Fibroblast of skin of left biceps (primary cell): ENCODE measurements at regions not wholly inside any gene's neighbourhood (a gene's known extent, or its start where the extent isn't known, plus 50 kb on each side); places are given as distances from the start of the nearest gene placed in this dataset.
"Not testable (repeated sequence)": the region's sequence is repeated elsewhere in the genome, so short reads cannot be mapped to it uniquely, and the experiment has no call there.

Experiments used
- DNase-seq, 2 experiments: peaks; one replicate each; pipeline ENCODE4 v3.0.0-alpha.2; 2013; ENCODE audit warnings: low read depth in 2 of 2

DNA sequence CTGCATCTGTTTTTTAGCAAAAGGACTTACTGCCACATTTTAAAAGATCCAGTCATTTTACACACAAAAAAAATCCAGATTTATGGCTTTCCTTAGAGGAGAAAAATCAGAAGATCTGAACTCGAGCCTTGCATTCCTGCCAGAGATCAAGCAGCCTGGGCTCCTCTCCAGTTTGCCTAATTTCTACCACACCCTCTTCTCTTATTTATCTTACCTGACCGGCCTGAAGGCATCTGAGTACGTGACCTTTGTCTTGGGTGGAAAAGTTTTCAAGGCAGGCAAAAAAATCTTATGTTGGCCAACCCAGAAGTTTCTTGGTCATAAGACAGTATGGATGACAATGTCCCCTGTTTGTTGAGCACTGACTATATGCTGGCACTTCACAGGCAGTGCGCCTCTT lies 60.3 kb downstream of the CHRD start:
- DNase-seq = no peak

DNA sequence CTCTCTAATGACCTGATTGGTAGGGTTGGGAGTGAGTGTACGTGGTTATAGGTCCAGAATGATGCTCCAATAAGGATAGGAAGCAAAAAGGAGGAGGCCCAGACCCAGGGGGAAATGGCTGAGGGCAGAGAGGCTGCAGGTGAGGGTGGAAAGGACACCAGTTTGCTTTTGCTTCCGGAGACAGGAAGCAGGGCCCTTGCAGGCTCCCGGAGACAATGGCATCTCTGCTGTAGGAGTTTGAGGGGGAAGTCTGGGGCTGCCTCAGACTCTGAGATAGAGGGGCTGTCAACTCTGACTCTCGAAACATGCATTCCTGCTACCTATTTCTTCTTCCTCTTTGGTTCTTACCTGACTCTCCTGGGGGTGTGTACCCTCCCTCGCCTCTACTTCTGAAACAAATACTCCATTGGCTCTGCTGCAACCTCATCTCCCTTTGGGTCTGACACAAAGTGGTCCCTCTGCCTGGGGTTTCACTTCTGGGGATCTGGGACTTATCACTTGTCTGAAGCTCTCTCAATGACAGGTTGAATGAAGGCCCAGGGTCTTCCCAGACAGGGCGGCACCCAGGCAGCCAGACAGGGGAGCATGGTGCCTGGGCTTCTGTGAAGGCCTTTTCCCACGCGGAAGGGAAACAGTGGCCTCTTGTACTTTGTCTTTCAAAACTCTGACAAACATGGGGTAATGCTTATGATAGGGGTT lies 61.5 kb downstream of the CHRD start:
- no peak for DNase-seq

DNA sequence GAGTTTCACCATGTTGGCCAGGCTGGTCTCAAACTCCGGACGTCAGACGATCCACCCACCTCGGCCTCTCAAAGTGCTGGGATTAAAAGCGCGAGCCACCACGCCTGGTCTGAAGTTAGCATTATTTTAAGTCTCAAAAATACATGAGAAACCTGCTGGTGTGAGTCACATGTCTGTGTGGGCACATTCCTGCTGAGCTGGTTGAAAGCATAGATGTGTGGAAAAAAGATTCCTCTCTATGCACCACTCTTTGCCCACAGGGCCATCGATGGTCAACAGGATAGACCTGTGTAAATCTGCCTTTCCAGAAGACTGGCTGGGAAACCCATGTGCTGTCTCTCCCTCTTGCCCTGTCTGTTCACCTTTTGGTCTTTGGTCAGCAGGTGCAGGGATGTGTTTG lies 63.5 kb downstream of the CHRD start:
- DNase-seq = no peak

DNA sequence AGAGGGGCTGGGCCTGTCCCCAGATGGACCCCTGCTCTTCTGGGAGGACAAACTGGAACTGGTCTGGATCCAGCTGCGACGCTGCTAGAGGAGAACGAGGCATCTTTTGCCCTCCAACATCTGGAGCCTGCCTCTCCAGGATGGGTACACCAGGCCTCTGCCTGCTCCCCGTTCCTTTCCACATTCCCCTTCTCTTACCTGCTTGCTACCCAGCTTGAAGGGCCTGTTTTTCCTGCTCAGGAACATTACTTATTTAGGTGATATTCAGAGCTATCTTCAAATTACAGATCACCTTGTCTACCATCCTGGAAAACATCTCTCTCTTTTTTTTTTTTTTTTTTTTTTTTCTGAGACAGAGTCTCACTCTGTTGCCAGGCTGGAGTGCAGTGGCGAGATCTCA lies 64.0 kb downstream of the CHRD start:
- DNase-seq = no peak

DNA sequence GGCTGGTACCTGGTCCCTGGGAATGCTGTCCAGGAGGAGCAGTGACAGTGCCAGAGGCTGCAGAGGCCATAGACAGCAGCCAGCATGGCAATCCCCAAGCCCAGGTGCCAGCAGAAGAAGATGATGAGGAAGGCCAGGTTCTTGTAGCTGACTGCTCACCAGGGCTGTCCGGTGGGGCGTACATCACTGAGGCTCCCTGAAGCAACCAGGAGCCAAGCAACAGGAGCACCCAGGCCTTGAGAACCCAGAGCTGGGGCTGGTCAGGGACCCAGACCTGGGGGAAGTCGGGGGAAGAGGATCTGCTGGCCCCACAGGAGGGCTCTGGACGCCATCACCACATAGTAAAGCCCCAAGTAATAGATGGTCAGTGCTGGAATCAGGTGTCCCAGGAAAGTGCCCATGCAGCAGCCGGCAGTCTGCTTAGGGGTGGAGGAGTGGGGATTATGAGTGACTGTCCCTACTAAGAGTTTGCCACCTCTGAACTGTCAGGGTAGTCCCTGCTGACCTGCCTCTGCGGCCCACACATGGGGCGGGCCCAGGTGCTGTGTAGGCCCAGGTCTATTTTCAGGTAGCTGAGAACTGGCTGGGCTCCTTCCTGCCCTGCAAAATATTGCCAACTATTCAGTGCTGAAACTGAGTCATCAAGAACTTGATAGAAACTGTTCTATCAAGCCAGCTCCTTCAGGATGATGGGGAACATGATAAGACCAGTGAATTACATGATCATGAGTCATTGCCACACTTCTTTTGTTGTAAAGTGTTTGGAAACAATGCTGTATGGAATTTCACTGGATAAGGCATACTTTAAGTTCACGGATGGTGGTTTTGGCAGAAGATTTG lies 68.7 kb downstream of the CHRD start:
- DNase-seq = peak; percentile 74 to 82

DNA sequence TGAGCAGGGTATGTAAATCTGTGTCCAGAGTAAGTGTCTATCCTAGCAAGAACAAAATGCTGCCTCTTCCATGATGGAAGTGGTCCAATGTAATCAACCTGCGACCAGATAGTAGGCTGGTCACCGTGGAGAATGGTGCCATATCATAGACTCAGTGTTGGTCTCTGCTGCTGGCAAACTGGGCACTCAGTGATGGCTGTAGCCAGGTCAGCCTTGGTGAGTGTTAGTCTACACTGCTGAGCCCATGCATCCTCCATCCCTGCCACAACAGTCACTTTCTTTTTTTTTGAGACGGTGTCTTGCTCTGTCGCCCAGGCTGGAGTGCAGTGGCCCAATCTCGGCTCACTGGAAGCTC lies 69.3 kb downstream of the CHRD start:
- no peak for DNase-seq

DNA sequence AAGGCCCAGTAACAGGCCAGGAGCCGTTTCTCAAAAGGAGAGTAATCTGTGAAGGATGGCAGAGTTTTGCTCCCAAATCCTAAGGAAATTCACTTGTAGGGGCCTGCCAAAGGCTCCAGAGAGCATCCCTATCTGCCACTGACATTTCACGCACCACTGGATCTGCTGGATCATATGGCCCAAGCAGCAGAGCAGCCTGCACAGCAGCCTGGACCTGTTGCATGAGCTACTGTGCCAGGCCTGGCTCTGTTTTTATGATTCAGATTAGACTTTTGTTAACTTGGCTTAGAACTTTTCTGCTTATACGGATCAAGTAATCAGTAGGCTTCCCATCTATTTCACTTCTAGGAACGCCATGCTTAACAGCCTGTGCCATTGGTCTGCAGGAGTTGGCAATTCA lies 70.7 kb downstream of the CHRD start:
- no peak for DNase-seq

DNA sequence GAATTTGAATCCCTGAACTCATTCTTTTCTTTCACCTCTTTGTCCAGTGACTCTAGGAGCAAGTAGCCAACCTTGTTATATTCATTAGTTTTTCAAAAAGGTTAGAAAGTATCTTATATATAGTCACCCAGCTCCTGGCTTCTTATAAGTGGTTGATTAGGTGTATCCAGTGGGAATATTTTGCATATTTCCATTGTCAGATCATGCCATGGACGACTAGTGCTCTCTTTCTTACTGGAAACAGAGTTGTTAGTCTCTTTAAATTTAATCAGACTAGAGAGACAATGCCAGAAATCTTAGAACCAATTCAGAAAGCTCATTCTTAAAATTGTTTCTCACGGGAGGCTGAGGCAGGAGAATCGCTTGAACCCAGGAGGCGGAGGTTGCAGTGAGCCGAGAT lies 73.4 kb downstream of the CHRD start:
- DNase-seq = no peak

DNA sequence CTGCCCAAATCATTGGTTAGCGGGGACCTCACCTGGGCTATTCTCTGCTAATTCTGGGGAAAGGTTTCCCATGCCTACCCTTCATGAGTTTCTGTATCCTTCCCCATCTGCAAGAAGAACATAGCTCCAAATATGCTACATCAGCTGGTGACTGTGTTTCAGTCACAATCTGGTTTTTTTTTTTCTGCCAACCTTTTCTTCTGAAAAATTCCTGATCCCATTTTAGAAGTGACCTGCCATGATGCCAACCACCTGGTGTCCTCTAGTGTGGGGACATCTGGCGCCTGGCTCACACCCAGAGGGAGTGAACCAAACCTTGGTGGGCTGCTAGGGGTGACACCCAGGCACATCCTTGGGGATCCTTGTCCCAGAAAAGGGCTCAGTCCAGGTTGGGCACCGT lies 76.1 kb downstream of the CHRD start:
- no peak for DNase-seq

DNA sequence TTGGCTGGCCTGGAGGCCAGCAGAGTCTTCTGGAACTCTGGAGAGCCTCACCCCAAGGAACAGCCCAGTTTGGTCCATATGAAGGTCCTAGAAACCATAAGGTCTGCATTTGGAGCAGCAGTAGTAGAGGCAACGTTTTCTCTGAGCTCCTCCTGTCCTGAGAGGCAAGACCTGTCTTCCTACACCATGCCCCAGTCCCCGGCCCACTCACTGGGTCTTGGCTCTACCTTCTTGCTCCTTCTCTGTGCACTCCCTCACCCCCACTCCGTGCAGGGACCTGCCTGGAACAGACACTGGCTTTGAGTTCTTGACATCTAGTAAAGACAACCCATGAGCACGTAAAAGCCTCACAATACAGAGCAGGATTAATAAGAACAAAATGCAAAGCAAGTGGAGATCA lies 76.6 kb downstream of the CHRD start:
- DNase-seq = no peak

DNA sequence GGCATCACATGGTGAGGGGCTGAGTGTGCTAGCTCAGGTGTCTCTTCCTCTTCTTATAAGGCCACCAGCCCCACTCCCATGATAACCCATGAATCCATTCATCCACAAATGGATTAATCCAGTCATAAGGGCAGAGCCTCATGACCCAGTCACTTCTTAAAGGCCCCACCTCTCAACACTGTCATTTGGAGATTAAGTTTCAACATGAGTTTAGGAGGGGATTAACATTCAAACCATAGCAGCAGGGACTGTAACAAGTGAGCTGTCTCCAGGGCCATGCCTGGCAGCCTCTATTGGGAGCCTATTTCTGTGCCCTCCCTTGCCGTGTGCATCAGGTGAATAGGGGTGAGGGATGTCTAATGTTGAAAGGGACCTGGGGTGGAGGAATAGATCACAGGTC lies 77.5 kb downstream of the CHRD start:
- DNase-seq = no peak

DNA sequence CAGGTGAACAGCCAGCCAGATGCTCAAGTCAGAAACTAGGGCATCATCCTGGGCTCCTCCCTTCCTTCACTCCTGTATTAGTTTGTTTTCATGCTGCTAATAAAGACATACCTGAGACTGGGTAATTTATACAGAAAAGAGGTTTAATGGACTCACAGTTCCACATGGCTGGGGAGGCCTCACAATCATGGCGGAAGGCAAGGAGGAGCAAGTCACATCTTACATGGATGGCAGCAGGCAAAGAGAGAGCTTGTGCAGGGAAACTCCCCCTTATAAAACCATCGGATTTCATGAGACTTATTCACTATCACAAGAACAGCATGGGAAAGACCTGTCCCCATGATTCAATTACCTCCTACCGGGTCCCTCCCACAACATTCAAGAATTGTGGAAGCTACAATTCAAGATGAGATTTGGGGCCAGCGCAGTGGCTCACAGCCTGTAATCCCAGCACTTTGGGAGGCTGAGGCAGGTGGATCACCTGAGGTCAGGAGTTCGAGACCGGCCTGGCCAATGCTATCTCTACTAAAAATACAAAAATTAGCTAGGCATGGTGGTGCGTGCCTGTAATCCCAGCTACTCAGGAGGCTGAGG lies 78.0 kb downstream of the CHRD start:
- not testable (repeated sequence) for DNase-seq

DNA sequence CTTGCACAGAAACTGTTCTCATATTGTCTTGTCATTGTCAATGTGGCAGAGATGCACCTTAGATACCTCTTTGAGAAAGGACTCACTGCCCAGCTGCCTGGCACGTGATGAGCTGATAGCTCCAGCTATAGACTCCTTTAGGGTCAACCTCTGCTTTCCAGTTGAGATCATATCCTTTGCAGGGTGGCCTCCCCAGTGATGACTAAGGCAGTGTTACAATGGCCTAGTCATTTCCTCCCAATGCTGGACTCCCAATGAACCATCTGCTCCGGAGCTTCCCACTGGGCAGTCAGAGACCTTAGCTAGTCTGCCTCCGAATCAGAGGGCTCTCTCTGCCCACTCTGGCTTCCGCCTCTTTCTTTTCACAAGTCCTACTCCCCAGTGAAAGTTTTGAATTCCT lies 79.5 kb downstream of the CHRD start:
- DNase-seq = no peak

DNA sequence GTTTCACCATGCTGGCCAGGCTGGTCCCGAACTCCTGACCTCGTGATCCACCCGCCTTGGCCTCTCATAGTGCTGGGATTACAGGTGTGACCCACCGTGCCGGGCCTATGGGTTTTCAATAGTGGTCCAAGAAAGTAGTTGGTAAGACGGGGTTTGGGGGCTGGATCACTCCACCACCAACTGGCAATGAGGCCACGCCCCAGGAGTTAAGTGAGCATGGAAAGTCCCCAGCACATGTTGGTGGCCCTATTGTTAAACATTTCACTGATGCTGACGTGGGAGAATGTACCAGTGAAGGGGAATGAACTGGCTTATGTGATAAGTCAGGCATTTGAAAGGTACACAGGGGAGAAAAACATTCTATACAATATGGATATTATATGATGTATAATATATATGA lies 80.4 kb downstream of the CHRD start:
- DNase-seq = no peak

DNA sequence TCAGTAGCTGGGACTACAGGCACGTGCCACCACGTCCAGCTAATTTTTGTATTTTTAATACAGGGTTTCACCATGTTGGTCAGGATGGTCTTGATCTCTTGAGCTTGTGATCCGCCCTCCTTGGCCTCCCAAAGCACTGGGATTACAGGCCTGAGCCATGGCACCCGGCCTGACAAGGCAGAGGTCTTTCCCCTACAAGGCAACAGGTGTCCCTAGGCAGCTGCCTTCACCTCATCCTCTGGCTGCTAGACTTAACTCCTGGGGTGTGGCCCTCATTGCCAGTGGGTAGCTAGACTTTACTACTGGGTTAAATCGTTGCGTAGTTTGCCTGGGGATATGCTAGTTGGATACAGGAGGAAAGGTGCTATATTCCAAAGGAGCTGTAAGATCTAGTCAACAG lies 81.4 kb downstream of the CHRD start:
- no peak for DNase-seq

DNA sequence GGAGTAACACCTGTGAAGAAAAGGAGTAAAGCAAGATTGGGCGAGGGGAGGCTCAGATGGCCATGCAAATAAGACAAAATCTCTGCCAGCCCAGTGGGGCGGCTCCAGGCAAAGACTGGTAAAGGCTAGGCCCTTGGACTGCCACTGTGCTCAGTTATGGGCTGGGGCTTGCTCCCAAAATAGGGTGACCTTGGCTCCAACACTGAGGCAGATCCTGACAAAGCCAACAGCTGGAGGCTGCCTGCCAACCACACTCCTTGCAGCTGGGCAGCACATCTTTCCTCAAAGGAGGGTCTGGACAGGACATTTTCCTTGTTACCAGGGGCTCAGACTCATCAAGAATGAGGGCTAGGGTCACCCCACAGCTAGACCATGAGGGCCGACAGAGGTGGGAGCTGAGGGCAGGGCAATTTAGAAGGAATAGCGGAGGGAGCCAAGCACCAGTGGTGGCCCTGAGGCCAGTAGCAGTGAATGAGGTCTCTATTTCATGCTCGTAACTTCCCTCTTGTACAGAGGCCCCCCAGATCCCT lies 86.1 kb downstream of the CHRD start:
- no peak for DNase-seq

DNA sequence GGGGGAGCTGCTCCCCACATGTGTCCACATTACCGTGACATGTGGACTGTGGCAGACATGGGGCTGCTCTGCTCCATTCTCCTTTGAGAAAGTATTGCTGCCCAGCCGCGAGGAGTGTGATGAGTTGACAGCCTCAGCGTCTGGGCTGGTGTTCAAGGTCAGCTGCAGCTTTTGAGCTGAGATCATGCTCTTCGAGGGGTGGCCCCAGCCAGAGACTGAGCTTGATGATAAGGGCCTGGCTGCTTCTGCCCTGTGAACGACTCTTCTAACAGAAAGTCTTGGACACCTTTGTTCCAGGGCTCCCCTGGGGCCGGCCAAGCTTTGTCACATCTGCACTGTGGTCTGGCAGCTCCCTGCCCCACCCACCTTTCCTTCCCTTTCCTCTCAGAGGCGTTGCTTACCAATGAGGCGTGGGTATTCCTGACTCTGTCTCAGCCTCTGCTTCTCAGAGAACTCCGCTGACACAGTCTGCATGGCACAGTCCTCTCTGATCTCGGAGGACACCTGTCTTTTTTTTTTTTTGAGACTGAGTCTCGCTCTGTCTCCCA lies 86.6 kb downstream of the CHRD start:
- no peak for DNase-seq

DNA sequence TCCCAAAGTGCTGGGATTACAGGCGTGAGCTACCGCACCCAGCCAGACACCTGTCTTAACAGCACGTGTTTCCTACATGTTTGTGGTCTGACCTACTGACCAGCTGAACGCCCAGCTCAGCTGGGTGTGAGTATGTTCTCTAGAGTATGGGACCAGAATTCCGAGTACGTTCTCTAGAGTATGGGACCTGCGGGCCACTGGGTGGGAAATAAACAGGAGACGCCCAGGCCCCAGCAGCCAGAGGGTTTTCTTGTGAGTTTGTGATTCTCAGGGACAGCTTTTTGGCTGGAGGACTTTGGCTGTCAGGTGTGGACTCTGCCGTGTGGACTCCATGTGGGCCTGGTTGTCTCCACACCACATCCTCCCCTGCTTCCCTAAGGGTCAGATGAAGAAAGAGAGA lies 87.3 kb downstream of the CHRD start:
- no peak for DNase-seq

DNA sequence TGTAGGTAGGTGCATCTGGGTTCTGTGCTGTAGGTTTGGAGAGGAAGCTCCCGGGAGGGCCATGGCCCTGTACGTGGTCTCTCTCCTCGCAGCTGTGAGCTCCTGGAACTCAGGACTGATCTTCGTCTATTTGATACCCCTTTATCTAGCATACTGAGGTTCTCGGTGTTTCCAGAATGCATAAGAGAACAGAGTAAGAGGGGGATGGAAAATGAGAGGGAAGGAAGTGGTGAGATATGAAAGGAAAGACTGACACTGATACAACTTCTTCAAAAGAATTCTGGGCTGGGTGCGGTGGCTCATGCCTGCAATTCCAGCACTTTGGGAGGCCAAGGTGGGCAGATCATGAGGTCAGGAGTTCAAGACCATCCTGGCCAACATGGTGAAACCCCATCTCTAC lies 90.7 kb downstream of the CHRD start:
- no peak for DNase-seq

DNA sequence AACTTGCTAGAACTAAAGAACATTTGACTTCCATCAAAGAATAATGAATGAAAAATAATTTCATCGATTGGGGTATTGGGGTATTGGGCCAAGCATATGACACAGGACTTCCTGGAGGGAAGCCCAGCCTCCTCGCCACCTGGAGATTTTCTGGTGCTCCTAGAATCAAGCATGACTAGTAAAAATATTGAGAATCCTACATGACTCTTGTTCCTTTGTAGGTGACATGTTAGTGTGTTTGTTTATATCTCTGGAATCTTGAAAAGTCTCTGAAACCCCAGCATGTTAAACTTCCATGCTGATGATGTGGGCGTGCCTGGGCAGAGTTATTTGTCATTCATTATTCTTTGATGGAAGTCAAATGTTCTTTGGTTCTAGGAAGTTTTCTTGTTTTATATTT lies 90.1 kb upstream of the EPHB3 start:
- DNase-seq = no peak

DNA sequence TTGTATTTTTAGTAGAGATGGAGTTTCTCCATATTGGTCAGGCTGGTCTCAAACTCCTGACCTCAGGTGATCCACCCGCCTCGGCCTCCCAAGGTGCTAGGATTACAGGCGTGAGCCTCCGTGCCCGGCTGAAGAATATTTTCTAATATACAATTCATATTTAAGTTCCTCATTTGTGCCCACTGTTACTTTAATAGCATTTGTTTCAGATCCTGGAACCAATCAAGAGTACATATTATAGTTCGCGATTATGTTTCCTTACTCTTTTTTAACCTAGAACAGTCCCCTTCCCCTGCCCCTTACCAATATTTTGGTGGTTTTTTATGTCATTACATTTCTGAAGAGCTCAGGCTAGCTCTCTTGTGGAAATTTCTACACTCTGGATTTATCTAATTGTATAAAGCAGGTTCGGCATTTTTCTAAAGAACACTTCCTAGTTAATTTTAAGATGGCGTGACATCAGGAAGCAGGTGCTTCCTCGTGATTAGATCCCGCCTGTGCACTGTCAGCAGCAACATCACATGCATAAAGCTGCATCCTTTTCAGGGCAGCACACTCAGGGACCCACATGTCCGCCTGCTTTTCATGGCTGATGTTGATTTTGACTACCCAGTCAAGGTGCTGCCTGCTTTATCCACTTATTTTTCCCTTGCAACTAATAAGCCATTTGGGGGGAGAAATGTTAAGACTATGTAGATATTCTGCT lies 88.7 kb upstream of the EPHB3 start:
- no peak for DNase-seq

DNA sequence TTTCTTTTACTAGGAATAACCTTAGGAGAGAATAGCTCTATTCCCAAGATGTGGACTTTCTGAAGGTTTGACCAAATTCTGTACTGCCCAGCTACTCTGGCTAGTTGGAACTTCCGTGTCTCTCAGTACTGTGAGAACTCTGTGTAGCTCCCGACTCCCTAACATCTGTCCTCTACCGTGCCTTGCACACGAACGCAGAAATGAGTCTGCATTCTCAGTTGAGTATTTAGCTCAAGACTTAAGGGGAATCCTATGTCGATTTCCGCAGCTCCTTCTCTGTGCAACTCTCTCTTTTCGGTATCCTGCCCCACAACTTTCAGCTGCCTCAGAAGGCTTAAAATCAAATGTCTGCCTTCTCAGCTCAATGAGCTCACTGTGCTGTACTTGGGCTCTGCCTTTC lies 86.7 kb upstream of the EPHB3 start:
- DNase-seq = no peak
